PFSK-1 (cell line): ENCODE measurements at regions not wholly inside any gene's neighbourhood (a gene's known extent, or its start where the extent isn't known, plus 50 kb on each side); places are given as distances from the start of the nearest gene placed in this dataset.

ENCODE experiments used
- POLR2AphosphoS5 ChIP-seq: IDR thresholded peaks from 2 replicates; pipeline ENCODE4 v1.6.1; 2012; ENCODE audit warnings: low read depth, mild to moderate bottlenecking, control low read depth, low read length, moderate library complexity
- SIN3A ChIP-seq: IDR thresholded peaks from 2 replicates; pipeline ENCODE4 v1.6.1; 2012; ENCODE audit warnings: mild to moderate bottlenecking, low read length, moderate library complexity, borderline replicate concordance; ENCODE audit not compliant: insufficient read depth

- no peak for TF ChIP-seq POLR2AphosphoS5
- TF ChIP-seq SIN3A, result no peak
Measured at GRCh38 chr12:126198966-126199692, 1133.9 kb downstream of the AACS start.
